Left renal cortex interstitium (tissue), 4 donors: ENCODE measurements at regions not wholly inside any gene's neighbourhood (a gene's known extent, or its start where the extent isn't known, plus 50 kb on each side); places are given as distances from the start of the nearest gene placed in this dataset.

Experiments
- DNase-seq, 4 donors: peaks; one replicate each; pipeline ENCODE4 v3.0.0-alpha.2; 2013; ENCODE audit warnings: low read depth in 4 of 4, low spot score in 2 of 4, missing footprints in 1 of 4

GRCh38 chr20:48198929-48199451 lies 413.7 kb upstream of the SULF2 start:
- DNase-seq, result no peak

- no peak for DNase-seq
Measured at GRCh38 chr20:48197066-48197465, 411.8 kb upstream of the SULF2 start.

- no peak for DNase-seq
Measured at GRCh38 chr20:48196486-48196885, 411.2 kb upstream of the SULF2 start.

GRCh38 chr20:48196001-48196400 lies 410.7 kb upstream of the SULF2 start:
- no peak for DNase-seq

- DNase-seq, result no peak
Measured at GRCh38 chr20:48195121-48195870, 410.0 kb upstream of the SULF2 start.

- no peak for DNase-seq
Measured at GRCh38 chr20:48194583-48194982, 409.3 kb upstream of the SULF2 start.

- no peak for DNase-seq
Measured at GRCh38 chr20:48193627-48194425, 408.5 kb upstream of the SULF2 start.

GRCh38 chr20:48192109-48192508 lies 406.8 kb upstream of the SULF2 start:
- DNase-seq, result no peak

GRCh38 chr20:48191200-48191599 lies 405.9 kb upstream of the SULF2 start:
- no peak for DNase-seq

GRCh38 chr20:48190757-48191156 lies 405.5 kb upstream of the SULF2 start:
- no peak for DNase-seq

- DNase-seq, result no peak
Measured at GRCh38 chr20:48189181-48189580, 403.9 kb upstream of the SULF2 start.

- DNase-seq, result no peak
Measured at GRCh38 chr20:48187851-48188250, 402.6 kb upstream of the SULF2 start.

- DNase-seq, result no peak
Measured at GRCh38 chr20:48186915-48187314, 401.6 kb upstream of the SULF2 start.

GRCh38 chr20:48186447-48186846 lies 401.2 kb upstream of the SULF2 start:
- no peak for DNase-seq

GRCh38 chr20:48184229-48184628 lies 398.9 kb upstream of the SULF2 start:
- no peak for DNase-seq

GRCh38 chr20:48181261-48181935 lies 396.1 kb upstream of the SULF2 start:
- DNase-seq, result no peak

GRCh38 chr20:48180618-48181017 lies 395.3 kb upstream of the SULF2 start:
- no peak for DNase-seq

- no peak for DNase-seq
Measured at GRCh38 chr20:48180024-48180423, 394.7 kb upstream of the SULF2 start.

GRCh38 chr20:48178633-48179032 lies 393.4 kb upstream of the SULF2 start:
- DNase-seq, result no peak

- DNase-seq, result no peak
Measured at GRCh38 chr20:48177058-48177457, 391.8 kb upstream of the SULF2 start.

- DNase-seq, result no peak
Measured at GRCh38 chr20:48176139-48176538, 390.9 kb upstream of the SULF2 start.
